ENCODE measurements at regions not wholly inside any gene's neighbourhood (a gene's known extent, or its start where the extent isn't known, plus 50 kb on each side); places are given as distances from the start of the nearest gene placed in this dataset.

DNA sequence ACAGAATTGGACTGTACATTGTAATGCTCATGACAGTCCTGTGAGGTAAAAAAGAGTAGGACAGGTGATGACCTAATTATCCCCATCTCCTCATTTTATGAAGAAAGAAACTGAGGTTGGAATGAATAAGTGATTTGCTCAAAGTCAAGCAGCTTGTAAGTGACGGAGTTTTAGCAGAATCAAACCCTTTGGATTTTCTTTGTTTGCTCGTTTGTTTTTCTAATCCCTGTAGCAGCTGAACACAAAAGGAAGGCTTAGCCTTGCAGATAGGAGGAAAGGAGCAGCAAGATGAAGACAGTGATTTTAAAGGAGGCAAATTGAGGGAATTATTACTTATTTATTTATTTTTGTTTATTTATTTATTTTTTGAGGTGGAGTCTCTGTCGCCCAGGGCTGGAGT is 528.4 kb upstream of the AMOT start:
- intact Hi-C loops (cut with micrococcal nuclease) = no loop called here
- Mint-ChIP-seq H3K4me1 (no peaks in the 10 kb centered on the region), H3K27me3 (no peaks in the 10 kb centered on the region), H3K36me3 (ENCODE audit: low read depth) (no peaks in the 10 kb centered on the region), H3K27ac (no peak overlapping the region), H3K4me3 (no peak overlapping the region), H3K9me3 (peaks cover 8% of the 10 kb centered on the region)
- ATAC-seq (ENCODE audit: low read depth) (no peak), DNase-seq (no peak)
- TF ChIP-seq, protein P1, sequence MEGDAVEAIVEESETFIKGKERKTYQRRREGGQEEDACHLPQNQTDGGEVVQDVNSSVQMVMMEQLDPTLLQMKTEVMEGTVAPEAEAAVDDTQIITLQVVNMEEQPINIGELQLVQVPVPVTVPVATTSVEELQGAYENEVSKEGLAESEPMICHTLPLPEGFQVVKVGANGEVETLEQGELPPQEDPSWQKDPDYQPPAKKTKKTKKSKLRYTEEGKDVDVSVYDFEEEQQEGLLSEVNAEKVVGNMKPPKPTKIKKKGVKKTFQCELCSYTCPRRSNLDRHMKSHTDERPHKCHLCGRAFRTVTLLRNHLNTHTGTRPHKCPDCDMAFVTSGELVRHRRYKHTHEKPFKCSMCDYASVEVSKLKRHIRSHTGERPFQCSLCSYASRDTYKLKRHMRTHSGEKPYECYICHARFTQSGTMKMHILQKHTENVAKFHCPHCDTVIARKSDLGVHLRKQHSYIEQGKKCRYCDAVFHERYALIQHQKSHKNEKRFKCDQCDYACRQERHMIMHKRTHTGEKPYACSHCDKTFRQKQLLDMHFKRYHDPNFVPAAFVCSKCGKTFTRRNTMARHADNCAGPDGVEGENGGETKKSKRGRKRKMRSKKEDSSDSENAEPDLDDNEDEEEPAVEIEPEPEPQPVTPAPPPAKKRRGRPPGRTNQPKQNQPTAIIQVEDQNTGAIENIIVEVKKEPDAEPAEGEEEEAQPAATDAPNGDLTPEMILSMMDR (IDR thresholded peaks at IDR 0.05) = no peak
- POLR2A ChIA-PET = no interaction called here
- CTCF ChIA-PET = no interaction called here

DNA sequence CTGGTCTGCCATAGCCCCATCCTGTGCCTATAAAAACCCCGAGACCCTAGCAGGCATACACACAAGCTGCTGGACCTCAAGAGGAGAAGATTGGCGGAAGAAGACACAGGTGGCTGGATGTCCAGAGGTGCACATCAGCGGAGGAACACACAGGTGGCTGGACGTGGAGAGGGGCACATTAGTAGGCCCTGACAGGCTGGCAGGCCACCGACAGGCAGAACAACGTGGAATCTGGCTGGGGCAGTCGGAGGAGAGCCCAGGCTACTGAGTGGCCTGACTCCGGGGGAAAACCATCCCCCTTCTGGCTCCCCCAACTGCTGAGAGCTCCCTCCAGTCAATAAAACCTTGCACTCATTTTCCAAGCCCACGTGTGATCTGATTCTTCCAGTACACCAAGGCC is 512.5 kb upstream of the AMOT start:
- TF ChIP-seq, protein P1 (IDR thresholded peaks at IDR 0.05) = no peak
- no peaks in the 10 kb centered on the region for H3K4me1 Mint-ChIP-seq
- H3K27me3 Mint-ChIP-seq = no peaks in the 10 kb centered on the region
- no peaks in the 10 kb centered on the region for H3K36me3 Mint-ChIP-seq (ENCODE audit: low read depth)
- DNase-seq = no peak
- no peak overlapping the region for H3K27ac Mint-ChIP-seq
- no peak overlapping the region for H3K4me3 Mint-ChIP-seq
- ChIA-PET POLR2A (no interaction called here), CTCF (interaction anchor here (0.6 kb wide), 1 partner anchor 180 kb away, joined by 3 read pairs; no protein-coding TSS in a partner anchor)
- no peak for ATAC-seq (ENCODE audit: low read depth)
- no peaks in the 10 kb centered on the region for H3K9me3 Mint-ChIP-seq
- intact Hi-C loops (cut with micrococcal nuclease) = no loop called here

DNA sequence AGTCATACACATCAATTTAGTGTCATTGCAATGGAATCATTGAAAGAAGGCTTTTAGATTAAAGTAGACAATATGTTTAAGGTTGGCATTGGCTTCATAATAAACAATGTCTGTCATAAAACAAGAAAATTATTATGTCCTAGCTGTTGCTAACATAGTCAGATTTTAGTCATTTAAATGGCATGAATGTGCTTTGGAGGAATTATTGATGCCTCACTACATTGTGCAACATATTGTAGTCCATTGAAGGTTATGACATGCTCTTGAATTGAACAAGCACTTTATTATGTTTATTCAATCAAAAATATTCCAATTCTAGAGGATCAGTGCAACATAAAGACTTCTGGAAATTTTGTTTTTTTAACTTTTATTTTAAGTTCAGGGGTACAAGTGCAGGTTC is 489.8 kb upstream of the AMOT start:
- DNase-seq (no peak), ATAC-seq (ENCODE audit: low read depth) (no peak)
- ChIA-PET POLR2A (no interaction called here), CTCF (no interaction called here)
- H3K4me1 Mint-ChIP-seq = no peaks in the 10 kb centered on the region
- intact Hi-C loops (cut with micrococcal nuclease) = no loop called here
- no peaks in the 10 kb centered on the region for H3K9me3 Mint-ChIP-seq
- no peak overlapping the region for H3K4me3 Mint-ChIP-seq
- H3K27ac Mint-ChIP-seq = no peak overlapping the region
- no peaks in the 10 kb centered on the region for H3K27me3 Mint-ChIP-seq
- TF ChIP-seq, protein P1 (IDR thresholded peaks at IDR 0.05) = no peak
- no peaks in the 10 kb centered on the region for H3K36me3 Mint-ChIP-seq (ENCODE audit: low read depth)

DNA sequence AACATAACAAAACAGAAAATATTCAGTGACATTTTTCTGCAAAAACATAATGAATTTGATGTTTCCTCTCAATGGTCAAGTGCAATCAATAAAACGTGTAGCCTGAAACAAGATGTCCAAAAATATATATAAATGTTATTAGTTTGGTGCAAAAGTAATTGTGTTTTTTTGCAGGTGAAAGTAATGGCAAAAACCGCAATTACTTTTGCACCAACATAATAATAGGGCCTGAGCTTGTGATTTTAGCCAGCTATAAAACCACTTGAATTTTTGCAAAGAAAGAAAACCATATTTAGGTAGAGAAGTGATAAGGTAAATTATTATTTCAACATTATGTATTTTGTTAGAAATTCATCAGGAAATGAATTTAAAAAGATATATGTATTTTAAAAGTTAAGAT is 475.3 kb upstream of the AMOT start:
- H3K36me3 Mint-ChIP-seq (ENCODE audit: low read depth) = no peaks in the 10 kb centered on the region
- no peaks in the 10 kb centered on the region for H3K9me3 Mint-ChIP-seq
- ChIA-PET POLR2A (no interaction called here), CTCF (no interaction called here)
- DNase-seq (no peak), ATAC-seq (ENCODE audit: low read depth) (no peak)
- no peak overlapping the region for H3K4me3 Mint-ChIP-seq
- H3K27ac Mint-ChIP-seq = no peak overlapping the region
- intact Hi-C loops (cut with micrococcal nuclease) = no loop called here
- no peaks in the 10 kb centered on the region for H3K27me3 Mint-ChIP-seq
- TF ChIP-seq, protein P1 (IDR thresholded peaks at IDR 0.05) = no peak
- no peaks in the 10 kb centered on the region for H3K4me1 Mint-ChIP-seq

DNA sequence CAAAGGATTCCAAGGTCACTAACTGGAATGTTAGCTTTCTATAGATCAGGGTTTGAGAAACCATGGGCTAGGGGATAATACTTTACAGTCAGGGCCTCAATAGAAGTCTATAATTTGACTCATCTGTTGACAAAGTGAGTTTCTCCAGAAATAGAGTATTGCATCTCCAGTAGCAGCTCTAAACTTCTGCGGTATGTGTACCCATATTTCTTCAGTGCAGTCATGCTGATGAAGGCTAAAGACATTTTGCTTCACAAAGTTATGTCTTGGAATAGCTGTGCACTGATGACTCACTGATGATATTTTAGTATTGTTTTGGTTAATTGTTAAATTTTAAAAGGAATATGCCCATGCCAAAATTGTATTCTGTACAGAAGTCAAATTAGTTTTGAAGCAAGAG is 464.9 kb upstream of the AMOT start:
- no peaks in the 10 kb centered on the region for H3K4me1 Mint-ChIP-seq
- ChIA-PET CTCF (no interaction called here), POLR2A (no interaction called here)
- ATAC-seq (ENCODE audit: low read depth) (no peak), DNase-seq (no peak)
- TF ChIP-seq, protein P1 (IDR thresholded peaks at IDR 0.05) = no peak
- no peak overlapping the region for H3K4me3 Mint-ChIP-seq
- H3K27ac Mint-ChIP-seq = no peak overlapping the region
- H3K9me3 Mint-ChIP-seq = no peaks in the 10 kb centered on the region
- H3K27me3 Mint-ChIP-seq = no peaks in the 10 kb centered on the region
- intact Hi-C loops (cut with micrococcal nuclease) = no loop called here
- H3K36me3 Mint-ChIP-seq (ENCODE audit: low read depth) = no peaks in the 10 kb centered on the region
